RWPE2 (cell line): ENCODE measurements at regions not wholly inside any gene's neighbourhood (a gene's known extent, or its start where the extent isn't known, plus 50 kb on each side); places are given as distances from the start of the nearest gene placed in this dataset.

ENCODE experiments used
- ATAC-seq: fragments of 200-7000 bp; cut with Tn5 transposase; 3 replicates; pipeline ENCODE4 v1.9.1; 2021; ENCODE audit warnings: low read depth
- DNase-seq: peaks from one replicate; pipeline ENCODE4 v3.0.0-alpha.2; 2020; ENCODE audit warnings: low spot score
- H3K27ac ChIP-seq: fragments of 450-650 bp; 2 replicates; pipeline ENCODE4 v1.5.1; 2017; ENCODE audit warnings: mild to moderate bottlenecking; ENCODE audit not compliant: poor library complexity, severe bottlenecking
- H3K27me3 ChIP-seq: fragments of 250-450 bp; sonication (Bioruptor Pico); 2 replicates; pipeline ENCODE4 v1.5.1; 2021; ENCODE audit warnings: mild to moderate bottlenecking, moderate library complexity; ENCODE audit not compliant: insufficient read depth, poor library complexity, severe bottlenecking
- H3K36me3 ChIP-seq: fragments of 250-450 bp; sonication (Bioruptor Pico); 2 replicates; pipeline ENCODE4 v1.5.1; 2020; ENCODE audit warnings: low read depth, mild to moderate bottlenecking, moderate library complexity
- H3K4me1 ChIP-seq: fragments of 250-450 bp; sonication (Bioruptor Pico); 2 replicates; pipeline ENCODE4 v1.5.1; 2021; ENCODE audit warnings: mild to moderate bottlenecking, moderate library complexity; ENCODE audit not compliant: insufficient read depth, poor library complexity, severe bottlenecking
- H3K4me3 ChIP-seq: fragments of 250-450 bp; sonication (Bioruptor Pico); 2 replicates; pipeline ENCODE4 v1.5.1; 2021; ENCODE audit warnings: mild to moderate bottlenecking, moderate library complexity; ENCODE audit not compliant: severe bottlenecking
- H3K9me3 ChIP-seq: fragments of 250-450 bp; sonication (Bioruptor Pico); 2 replicates; pipeline ENCODE4 v1.5.1; 2021; ENCODE audit warnings: mild to moderate bottlenecking, moderate library complexity; ENCODE audit not compliant: severe bottlenecking
- TF ChIP-seq, protein P1 (sequence below): fragments of 450-650 bp; IDR thresholded peaks from one replicate; pipeline ENCODE4 v1.5.1; 2017; ENCODE audit warnings: mild to moderate bottlenecking, moderate library complexity; ENCODE audit not compliant: poor library complexity, severe bottlenecking

DNA sequence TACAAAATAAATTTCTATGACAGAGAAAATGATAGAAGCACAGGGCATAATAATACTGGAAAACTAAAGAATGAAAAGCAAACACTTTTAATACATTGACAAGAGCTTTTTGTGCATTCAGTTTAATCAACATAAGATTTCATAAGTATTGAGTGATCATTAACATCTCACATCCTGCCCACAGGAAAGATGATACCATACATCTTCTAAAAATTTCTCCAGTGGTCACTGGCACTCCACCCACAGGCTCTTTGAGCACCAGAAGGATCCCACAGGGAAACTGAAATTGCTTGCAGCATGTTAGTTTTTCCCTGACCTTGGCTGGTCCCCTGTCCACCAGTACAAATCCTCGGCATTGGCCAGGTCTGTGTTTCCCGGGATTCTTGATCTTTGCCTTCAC, 186.0 kb downstream of the CEMIP2 start:
- H3K27ac ChIP-seq = no peak overlapping the region
- no peak for ATAC-seq
- H3K9me3 ChIP-seq = no peaks in the 10 kb centered on the region
- H3K36me3 ChIP-seq = no peaks in the 10 kb centered on the region
- no peak overlapping the region for H3K4me3 ChIP-seq
- no peak for DNase-seq
- H3K27me3 ChIP-seq = no peaks in the 10 kb centered on the region
- no peaks in the 10 kb centered on the region for H3K4me1 ChIP-seq
- TF ChIP-seq, protein P1, sequence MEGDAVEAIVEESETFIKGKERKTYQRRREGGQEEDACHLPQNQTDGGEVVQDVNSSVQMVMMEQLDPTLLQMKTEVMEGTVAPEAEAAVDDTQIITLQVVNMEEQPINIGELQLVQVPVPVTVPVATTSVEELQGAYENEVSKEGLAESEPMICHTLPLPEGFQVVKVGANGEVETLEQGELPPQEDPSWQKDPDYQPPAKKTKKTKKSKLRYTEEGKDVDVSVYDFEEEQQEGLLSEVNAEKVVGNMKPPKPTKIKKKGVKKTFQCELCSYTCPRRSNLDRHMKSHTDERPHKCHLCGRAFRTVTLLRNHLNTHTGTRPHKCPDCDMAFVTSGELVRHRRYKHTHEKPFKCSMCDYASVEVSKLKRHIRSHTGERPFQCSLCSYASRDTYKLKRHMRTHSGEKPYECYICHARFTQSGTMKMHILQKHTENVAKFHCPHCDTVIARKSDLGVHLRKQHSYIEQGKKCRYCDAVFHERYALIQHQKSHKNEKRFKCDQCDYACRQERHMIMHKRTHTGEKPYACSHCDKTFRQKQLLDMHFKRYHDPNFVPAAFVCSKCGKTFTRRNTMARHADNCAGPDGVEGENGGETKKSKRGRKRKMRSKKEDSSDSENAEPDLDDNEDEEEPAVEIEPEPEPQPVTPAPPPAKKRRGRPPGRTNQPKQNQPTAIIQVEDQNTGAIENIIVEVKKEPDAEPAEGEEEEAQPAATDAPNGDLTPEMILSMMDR = no peak

DNA sequence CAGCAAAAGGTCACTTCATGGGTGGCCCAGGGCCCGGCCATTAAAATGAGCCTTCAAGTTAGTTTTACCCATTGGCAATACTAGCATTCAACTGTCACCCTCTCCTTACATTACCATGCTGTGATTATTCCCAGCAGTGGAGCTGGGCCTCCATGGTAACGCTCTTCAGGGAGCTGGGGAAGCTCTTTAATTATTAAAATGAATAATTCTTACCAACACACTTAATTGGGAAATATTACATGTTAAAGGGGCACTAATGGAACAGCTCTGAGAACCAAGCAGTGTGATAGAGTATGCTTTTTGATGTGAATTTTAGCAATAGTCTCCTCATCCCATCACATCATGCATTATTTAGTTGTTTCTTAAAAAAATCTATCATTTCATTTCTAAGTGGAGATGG, 187.2 kb downstream of the CEMIP2 start:
- Histone ChIP-seq H3K4me3 (no peak overlapping the region), H3K36me3 (no peaks in the 10 kb centered on the region), H3K9me3 (no peaks in the 10 kb centered on the region), H3K27me3 (peaks cover 1% of the 10 kb centered on the region), H3K27ac (no peak overlapping the region), H3K4me1 (no peaks in the 10 kb centered on the region)
- TF ChIP-seq, protein P1 = no peak
- DNase-seq = no peak
- ATAC-seq = no peak

DNA sequence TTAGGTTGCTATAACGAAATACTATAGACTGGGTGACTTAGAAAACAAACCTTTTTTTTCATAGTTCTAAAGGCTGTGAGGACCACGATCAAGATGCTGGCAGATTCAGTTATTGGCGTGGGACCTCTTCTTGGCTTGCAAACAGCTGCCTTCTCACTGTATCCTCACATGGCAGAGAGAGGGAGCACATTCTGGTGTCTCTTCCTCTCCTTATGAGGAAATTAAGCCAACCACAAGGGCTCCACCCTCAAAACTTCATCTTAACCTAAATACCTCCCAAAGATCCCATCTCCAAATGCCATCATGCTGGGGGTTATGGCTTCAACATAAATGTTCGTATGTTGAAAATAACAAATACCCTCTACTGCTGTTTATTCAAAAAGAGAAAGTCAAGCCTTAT, 197.1 kb downstream of the CEMIP2 start:
- Histone ChIP-seq H3K9me3 (no peaks in the 10 kb centered on the region), H3K4me1 (no peaks in the 10 kb centered on the region), H3K4me3 (no peak overlapping the region), H3K27me3 (peaks cover 7% of the 10 kb centered on the region), H3K36me3 (no peaks in the 10 kb centered on the region), H3K27ac (no peak overlapping the region)
- TF ChIP-seq, protein P1 = no peak
- DNase-seq (no peak), ATAC-seq (no peak)

DNA sequence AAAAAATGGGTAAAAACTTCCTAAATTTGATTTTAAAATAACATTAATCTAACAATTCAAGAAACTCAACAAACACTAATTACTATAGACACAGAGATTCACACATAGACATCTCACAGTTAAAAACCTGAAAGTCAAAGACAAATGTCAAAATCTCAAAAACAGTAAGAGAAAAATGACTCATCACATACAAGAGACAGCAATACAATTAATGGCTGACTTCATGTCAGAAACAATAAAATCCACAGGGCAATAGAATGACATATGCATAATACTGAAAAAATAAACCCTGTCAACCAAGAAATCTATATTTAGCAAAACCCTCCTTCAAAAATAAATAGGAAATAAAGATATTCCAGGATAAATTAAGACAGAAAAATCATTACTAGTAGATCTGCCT, 200.4 kb downstream of the CEMIP2 start:
- H3K4me3 ChIP-seq = no peak overlapping the region
- no peaks in the 10 kb centered on the region for H3K27me3 ChIP-seq
- no peaks in the 10 kb centered on the region for H3K4me1 ChIP-seq
- no peak overlapping the region for H3K27ac ChIP-seq
- ATAC-seq (no peak), DNase-seq (no peak)
- H3K9me3 ChIP-seq = no peaks in the 10 kb centered on the region
- no peaks in the 10 kb centered on the region for H3K36me3 ChIP-seq
- TF ChIP-seq, protein P1 = no peak

DNA sequence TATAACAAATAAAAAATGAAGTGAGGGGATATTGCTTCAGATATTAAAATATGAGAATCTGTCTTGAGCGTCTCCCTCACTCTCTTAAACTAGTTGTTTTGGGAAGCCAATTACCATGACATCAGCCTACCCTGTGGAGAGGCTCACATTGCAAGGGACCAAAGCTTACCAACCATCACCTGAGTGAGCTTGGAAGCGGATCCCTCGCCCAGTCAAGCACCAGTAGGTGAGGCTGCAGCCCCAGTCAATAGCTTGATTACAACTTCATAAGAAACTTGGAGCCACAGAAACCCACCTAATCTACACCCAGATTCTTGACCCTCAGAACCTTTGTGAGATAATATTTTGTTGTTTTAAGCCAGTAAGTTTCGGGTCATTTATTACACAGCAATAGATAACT, 206.2 kb downstream of the CEMIP2 start:
- Histone ChIP-seq H3K27ac (no peak overlapping the region), H3K9me3 (no peaks in the 10 kb centered on the region), H3K36me3 (no peaks in the 10 kb centered on the region), H3K27me3 (no peaks in the 10 kb centered on the region), H3K4me3 (no peak overlapping the region), H3K4me1 (no peaks in the 10 kb centered on the region)
- ATAC-seq = no peak
- no peak for DNase-seq
- TF ChIP-seq, protein P1 = no peak
